CD8-positive, alpha-beta memory T cell (primary cell): ENCODE measurements at regions not wholly inside any gene's neighbourhood (a gene's known extent, or its start where the extent isn't known, plus 50 kb on each side); places are given as distances from the start of the nearest gene placed in this dataset.

Experiments used
- CTCF ChIA-PET: fragments of 350-600 bp; sonication (Branson Sonifier 250); formaldehyde crosslinking; loops from one replicate; lab custom pipeline; 2021; ENCODE audit warnings: antibody characterized with exemption; lab: Charles Lee
- POLR2A ChIA-PET: fragments of 350-600 bp; sonication (Branson Sonifier 250); formaldehyde crosslinking; loops from one replicate; lab custom pipeline; 2021; ENCODE audit warnings: antibody characterized with exemption; lab: Charles Lee
- DNase-seq, 5 donors: peaks; one replicate each; pipeline versions ENCODE4 v3.0.0 to v3.0.0-alpha.2; 2020 to 2022; ENCODE audit warnings: mixed read lengths in 1 of 5
- H3K27ac ChIP-seq: one replicate; pipeline ENCODE4 v1.7.0; 2013; ENCODE audit warnings: low read depth, mild to moderate bottlenecking, low read length, moderate library complexity
- H3K27me3 ChIP-seq: 2 replicates; pipeline ENCODE4 v1.7.0; 2013; ENCODE audit warnings: low read length, mild to moderate bottlenecking; ENCODE audit not compliant: insufficient read depth, poor library complexity, severe bottlenecking
- H3K36me3 ChIP-seq: 2 replicates; pipeline ENCODE4 v1.7.0; 2013; ENCODE audit warnings: mild to moderate bottlenecking, low read length, moderate library complexity; ENCODE audit not compliant: insufficient read depth
- H3K4me1 ChIP-seq: 2 replicates; pipeline ENCODE4 v1.7.0; 2013; ENCODE audit warnings: mild to moderate bottlenecking, low read length, moderate library complexity; ENCODE audit not compliant: insufficient read depth
- H3K4me3 ChIP-seq: 2 replicates; pipeline ENCODE4 v1.7.0; 2013; ENCODE audit warnings: mild to moderate bottlenecking, low read length
- H3K9me3 ChIP-seq: 2 replicates; pipeline ENCODE4 v1.7.0; 2013; ENCODE audit warnings: mild to moderate bottlenecking, low read length
- H3K27ac Mint-ChIP-seq, 8 donors: one replicate each; pipeline ENCODE4 v1.8.0; 2020 to 2021; ENCODE audit warnings: mixed read lengths in 8 of 8, mild to moderate bottlenecking in 6 of 8, inconsistent platforms in 3 of 8, moderate library complexity in 3 of 8
- H3K27me3 Mint-ChIP-seq, 2 donors: one replicate each; pipeline ENCODE4 v1.8.0; 2020 to 2021; ENCODE audit warnings: mixed read lengths in 2 of 2, mild to moderate bottlenecking in 1 of 2, moderate library complexity in 1 of 2
- H3K36me3 Mint-ChIP-seq, 3 donors: one replicate each; pipeline ENCODE4 v1.8.0; 2020 to 2021; ENCODE audit warnings: mixed read lengths in 3 of 3, inconsistent platforms in 1 of 3, mild to moderate bottlenecking in 1 of 3
- H3K4me1 Mint-ChIP-seq, 3 donors: one replicate each; pipeline ENCODE4 v1.8.0; 2020 to 2021; ENCODE audit warnings: mixed read lengths in 3 of 3, inconsistent platforms in 1 of 3, mild to moderate bottlenecking in 1 of 3
- H3K4me3 Mint-ChIP-seq, 7 donors: one replicate each; pipeline ENCODE4 v1.8.0; 2020 to 2021; ENCODE audit warnings: mixed read lengths in 7 of 7, mild to moderate bottlenecking in 6 of 7, moderate library complexity in 4 of 7, inconsistent platforms in 2 of 7
- H3K9me3 Mint-ChIP-seq, 5 donors: one replicate each; pipeline ENCODE4 v1.8.0; 2020 to 2022; ENCODE audit warnings: mixed read lengths in 5 of 5, mild to moderate bottlenecking in 3 of 5, moderate library complexity in 2 of 5, inconsistent platforms in 1 of 5

DNA sequence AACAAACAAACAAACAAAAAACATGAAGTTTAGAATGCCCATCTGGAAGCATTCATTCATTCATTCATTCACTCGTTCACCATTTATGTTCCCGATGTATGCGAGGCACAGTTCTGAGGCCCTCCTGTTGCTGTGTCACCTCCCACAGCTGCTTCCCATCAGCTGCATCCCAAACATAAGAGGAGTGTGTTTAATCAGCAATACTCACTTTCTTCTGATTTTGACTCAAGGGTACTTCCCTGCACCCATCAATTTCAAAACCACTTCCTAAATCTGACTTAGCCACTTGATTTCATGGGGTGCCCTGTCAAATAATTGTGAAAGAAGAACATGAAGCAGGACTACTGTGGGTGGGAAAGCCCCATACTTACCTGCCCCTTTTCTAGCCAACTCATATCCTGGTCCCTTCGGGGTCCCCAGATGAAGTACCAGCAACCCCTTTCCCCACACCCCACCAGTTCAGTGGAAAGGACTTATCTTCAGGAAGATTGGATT is 128.0 kb upstream of the IL12B start:
- peaks cover 8 to 20% of the 10 kb centered on the region in 2 donors for H3K27me3 Mint-ChIP-seq

DNA sequence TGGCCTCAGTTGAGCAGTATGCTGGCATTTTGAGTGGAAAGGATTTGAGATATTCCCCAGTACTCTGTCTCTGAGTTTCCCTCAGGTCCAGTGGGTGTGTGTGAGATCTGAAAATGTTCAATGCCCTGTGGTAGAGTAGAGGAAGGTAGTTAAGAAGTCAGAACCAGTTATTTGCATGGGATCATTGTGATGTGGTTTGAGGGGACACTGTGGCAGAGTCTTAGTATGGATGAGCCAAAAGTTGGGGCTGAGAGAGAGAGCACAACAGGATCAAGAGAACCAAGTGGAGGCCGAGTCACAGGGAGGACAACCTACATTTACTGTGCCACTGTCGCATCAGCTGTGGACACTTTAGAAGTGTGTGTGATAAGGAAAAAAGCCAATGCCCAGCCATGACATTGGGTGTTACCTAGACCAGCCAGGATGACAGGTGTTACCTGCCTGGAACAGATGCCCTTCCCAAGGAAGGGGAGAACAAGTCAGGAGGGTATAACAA is 128.9 kb upstream of the IL12B start:
- Mint-ChIP-seq H3K27me3 (peaks cover 7 to 20% of the 10 kb centered on the region in 2 donors), H3K9me3 (no peaks in the 10 kb centered on the region), H3K4me3 (no peak overlapping the region), H3K36me3 (peaks cover 0 to 9% (median 4%) of the 10 kb centered on the region in 3 donors), H3K4me1 (peaks cover 10 to 37% (median 20%) of the 10 kb centered on the region in 3 donors), H3K27ac (no peak overlapping the region)
- CTCF ChIA-PET: no interaction called here
- H3K4me1 ChIP-seq: no peaks in the 10 kb centered on the region
- no peaks in the 10 kb centered on the region for H3K9me3 ChIP-seq
- H3K4me3 ChIP-seq: no peak overlapping the region
- no peaks in the 10 kb centered on the region for H3K27me3 ChIP-seq
- POLR2A ChIA-PET: no interaction called here
- no peak overlapping the region for H3K27ac ChIP-seq
- DNase-seq: no peak
- H3K36me3 ChIP-seq: no peaks in the 10 kb centered on the region

More for the DNA sequence above, 128.0 kb upstream of the IL12B start:
- Mint-ChIP-seq H3K27ac (no peak overlapping the region), H3K9me3 (no peaks in the 10 kb centered on the region), H3K4me3 (no peak overlapping the region), H3K4me1 (peaks cover 10 to 37% (median 20%) of the 10 kb centered on the region in 3 donors), H3K36me3 (peaks cover 0 to 9% (median 4%) of the 10 kb centered on the region in 3 donors)
- Histone ChIP-seq H3K27me3 (no peaks in the 10 kb centered on the region), H3K4me1 (no peaks in the 10 kb centered on the region), H3K4me3 (no peak overlapping the region), H3K9me3 (no peaks in the 10 kb centered on the region), H3K27ac (no peak overlapping the region), H3K36me3 (no peaks in the 10 kb centered on the region)
- ChIA-PET POLR2A (no interaction called here), CTCF (no interaction called here)
- DNase-seq: no peak

DNA sequence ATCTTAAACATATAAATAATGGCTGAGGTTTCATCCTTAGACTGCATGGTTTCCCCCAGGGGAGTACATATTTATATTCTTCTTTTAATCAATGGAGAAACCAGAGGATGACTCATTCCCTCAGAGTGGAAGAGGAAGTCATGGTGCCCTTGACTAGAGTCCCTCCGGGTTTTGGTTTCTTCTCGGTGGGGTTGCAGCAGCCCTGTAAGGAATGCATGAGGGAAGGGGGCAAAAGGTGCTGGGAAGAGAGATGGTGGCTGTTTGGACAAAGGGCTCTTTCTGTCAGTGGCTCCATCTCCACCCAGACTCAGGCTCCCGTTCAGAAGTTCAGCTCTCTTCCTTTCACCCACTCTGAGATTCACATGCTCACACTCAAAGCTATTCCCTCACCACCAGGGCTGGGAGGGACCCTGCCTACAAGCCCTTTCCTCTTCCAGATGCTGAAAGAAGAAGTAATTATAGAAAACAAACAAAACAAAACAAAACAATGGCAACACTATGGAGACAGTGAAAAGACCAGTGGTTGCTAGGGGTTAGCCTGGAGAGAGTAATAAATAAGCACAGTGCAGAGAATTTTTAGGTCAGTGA is 129.8 kb upstream of the IL12B start:
- Histone ChIP-seq H3K27ac (no peak overlapping the region), H3K4me1 (no peaks in the 10 kb centered on the region), H3K4me3 (no peak overlapping the region), H3K9me3 (no peaks in the 10 kb centered on the region), H3K27me3 (no peaks in the 10 kb centered on the region), H3K36me3 (no peaks in the 10 kb centered on the region)
- Mint-ChIP-seq H3K4me3 (no peak overlapping the region), H3K27me3 (peaks cover 5 to 20% of the 10 kb centered on the region in 2 donors), H3K4me1 (peaks cover 10 to 37% (median 20%) of the 10 kb centered on the region in 3 donors), H3K36me3 (peaks cover 0 to 9% (median 4%) of the 10 kb centered on the region in 3 donors), H3K9me3 (no peaks in the 10 kb centered on the region), H3K27ac (no peak overlapping the region)
- ChIA-PET CTCF (no interaction called here), POLR2A (no interaction called here)
- no peak for DNase-seq

DNA sequence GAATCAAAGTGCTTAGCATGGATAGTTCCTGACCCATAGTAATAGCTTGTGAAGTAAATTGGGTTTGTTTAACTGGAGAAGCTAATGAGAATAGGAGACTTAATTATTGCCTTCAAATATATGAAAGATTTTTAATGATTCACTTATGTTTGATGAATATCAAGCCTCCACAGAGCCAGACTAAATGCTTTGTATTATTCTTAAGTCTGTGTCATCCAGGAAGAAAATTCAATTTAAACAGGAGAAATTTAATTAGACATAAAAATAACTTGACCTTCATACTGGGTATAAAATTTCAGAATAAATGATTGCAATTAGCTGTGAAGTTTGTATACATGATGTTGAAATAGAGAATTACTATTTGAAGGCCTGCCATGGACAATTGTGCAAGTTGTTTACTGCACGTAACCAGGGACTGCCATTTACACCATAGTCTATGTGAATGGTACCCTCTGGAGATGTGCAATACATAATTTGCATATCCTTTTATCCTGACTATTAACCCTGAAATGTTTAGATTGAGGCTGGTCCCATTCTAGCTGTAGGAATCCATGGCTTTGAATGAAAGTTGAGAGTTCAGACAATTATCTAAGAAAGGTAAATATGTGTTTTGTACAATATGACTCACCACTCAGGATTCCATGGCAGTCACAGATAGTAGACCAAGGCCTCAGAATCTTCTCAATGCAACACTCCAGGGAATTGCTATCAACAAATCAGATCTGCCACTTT is 133.5 kb upstream of the IL12B start:
- CTCF ChIA-PET: interaction anchor here (1.1 kb wide), 1 partner anchor 22 kb away, joined by 3 read pairs; no protein-coding TSS in a partner anchor
- DNase-seq: no peak
- H3K36me3 ChIP-seq: no peaks in the 10 kb centered on the region
- H3K4me1 ChIP-seq: peaks cover 5% of the 10 kb centered on the region
- H3K4me3 ChIP-seq: no peak overlapping the region
- Mint-ChIP-seq H3K4me1 (peaks cover 7 to 24% (median 10%) of the 10 kb centered on the region in 3 donors), H3K4me3 (no peak overlapping the region), H3K9me3 (no peaks in the 10 kb centered on the region), H3K27me3 (peaks cover 5 to 15% of the 10 kb centered on the region in 2 donors), H3K27ac (no peak overlapping the region), H3K36me3 (peaks cover 0 to 8% (median 4%) of the 10 kb centered on the region in 3 donors)
- H3K27me3 ChIP-seq: no peaks in the 10 kb centered on the region
- H3K9me3 ChIP-seq: no peaks in the 10 kb centered on the region
- POLR2A ChIA-PET: no interaction called here
- H3K27ac ChIP-seq: no peak overlapping the region

DNA sequence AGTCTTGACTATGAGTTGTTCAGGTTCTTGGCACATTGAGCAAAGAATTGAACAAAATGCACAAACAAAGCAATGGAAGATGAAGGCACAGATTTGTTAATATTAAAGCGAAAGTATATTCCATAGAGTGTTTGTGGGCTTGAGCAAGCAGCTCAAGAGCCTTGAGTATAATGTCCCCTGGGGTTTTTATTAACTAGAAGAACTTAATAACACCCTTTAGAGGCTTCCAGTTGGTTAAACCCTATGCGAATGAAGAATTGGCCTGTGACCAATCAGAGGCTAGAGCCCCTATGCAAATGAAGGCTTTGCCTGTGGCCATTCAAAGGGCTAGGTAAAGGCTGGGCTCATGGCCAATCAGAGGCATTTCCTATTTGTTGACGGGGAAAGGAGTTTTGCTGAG is 135.3 kb upstream of the IL12B start:
- Histone ChIP-seq H3K27ac (no peak overlapping the region), H3K27me3 (no peaks in the 10 kb centered on the region), H3K4me3 (no peak overlapping the region), H3K9me3 (no peaks in the 10 kb centered on the region), H3K4me1 (peaks cover 22% of the 10 kb centered on the region), H3K36me3 (no peaks in the 10 kb centered on the region)
- H3K36me3 Mint-ChIP-seq: peaks cover 0 to 4% (median 0%) of the 10 kb centered on the region in 3 donors
- H3K4me3 Mint-ChIP-seq: no peak overlapping the region
- ChIA-PET POLR2A (no interaction called here), CTCF (no interaction called here)
- peaks cover 0 to 5% of the 10 kb centered on the region in 2 donors for H3K27me3 Mint-ChIP-seq
- no peaks in the 10 kb centered on the region for H3K9me3 Mint-ChIP-seq
- DNase-seq: no peak
- no peak overlapping the region for H3K27ac Mint-ChIP-seq
- peaks cover 18 to 23% (median 21%) of the 10 kb centered on the region in 3 donors for H3K4me1 Mint-ChIP-seq

DNA sequence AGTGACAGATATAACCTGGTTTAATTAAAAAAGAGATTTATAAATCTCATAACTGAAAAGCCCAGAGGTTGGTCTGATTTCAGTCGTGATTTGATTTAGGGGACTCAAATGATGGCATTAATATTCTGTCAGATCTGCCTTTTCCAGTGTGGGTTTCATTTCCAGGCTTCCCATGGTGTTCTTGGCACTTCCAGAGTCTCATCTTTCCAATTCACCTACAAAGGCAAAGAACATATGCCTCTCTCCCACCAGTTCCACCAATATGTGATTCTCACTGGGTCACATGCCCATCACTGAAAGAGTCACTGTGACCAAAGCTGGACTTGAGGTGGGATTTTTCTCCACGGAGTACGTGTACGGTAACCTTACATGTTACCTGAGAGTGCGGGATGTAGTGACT is 137.4 kb upstream of the IL12B start:
- Histone ChIP-seq H3K4me3 (no peak overlapping the region), H3K4me1 (peaks cover 22% of the 10 kb centered on the region), H3K36me3 (no peaks in the 10 kb centered on the region), H3K27me3 (no peaks in the 10 kb centered on the region), H3K27ac (no peak overlapping the region), H3K9me3 (no peaks in the 10 kb centered on the region)
- Mint-ChIP-seq H3K4me3 (no peak overlapping the region), H3K4me1 (peaks cover 18 to 28% (median 21%) of the 10 kb centered on the region in 3 donors), H3K9me3 (peaks cover 0 to 2% (median 0%) of the 10 kb centered on the region in 5 donors), H3K27me3 (peaks cover 0 to 4% of the 10 kb centered on the region in 2 donors), H3K36me3 (peaks cover 0 to 8% (median 0%) of the 10 kb centered on the region in 3 donors), H3K27ac (no peak overlapping the region)
- ChIA-PET POLR2A (no interaction called here), CTCF (no interaction called here)
- DNase-seq: no peak

DNA sequence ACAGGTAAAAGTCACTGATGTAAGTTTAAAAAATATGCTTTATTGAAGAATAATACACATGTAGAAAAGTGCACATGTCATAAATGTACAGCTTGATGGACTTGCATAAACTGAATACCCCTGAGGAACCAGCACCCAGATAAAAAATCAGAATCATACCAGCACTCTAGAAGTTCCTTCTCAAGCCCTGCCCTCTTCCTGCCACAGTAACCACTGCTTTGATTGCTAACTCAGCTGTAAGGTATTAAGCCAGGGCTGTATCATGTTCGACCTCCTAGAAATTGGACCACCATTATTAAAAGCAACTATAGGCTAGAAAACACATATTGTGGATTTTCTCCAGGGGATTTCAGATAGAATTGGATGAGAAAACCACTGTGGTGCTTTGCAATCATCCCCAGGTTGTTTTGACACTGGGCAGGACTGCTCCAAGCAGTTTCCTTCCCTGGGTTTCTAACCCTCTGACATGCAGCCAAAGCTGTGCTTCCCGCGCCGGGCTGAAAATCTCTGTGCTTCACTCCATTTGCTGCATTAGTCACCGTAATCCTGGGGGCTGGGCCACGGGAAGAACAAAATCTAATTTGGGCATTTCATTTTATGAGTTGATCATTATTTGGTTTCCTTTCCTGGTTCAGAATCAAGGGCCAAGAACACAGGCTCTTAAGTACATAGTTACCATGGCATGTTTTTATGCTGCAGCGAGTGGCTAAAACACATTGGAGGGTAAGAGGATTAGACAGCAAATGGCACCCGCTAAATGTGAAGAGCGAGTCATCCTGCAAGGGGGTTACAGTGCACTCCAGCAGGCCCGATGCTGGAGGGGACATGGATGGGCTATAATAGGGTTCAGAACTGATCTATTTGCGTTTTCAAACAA is 139.4 kb upstream of the IL12B start:
- H3K4me1 Mint-ChIP-seq: peaks cover 18 to 28% (median 21%) of the 10 kb centered on the region in 3 donors
- Histone ChIP-seq H3K36me3 (no peaks in the 10 kb centered on the region), H3K27me3 (no peaks in the 10 kb centered on the region), H3K9me3 (peaks cover 4% of the 10 kb centered on the region), H3K4me3 (no peak overlapping the region), H3K27ac (no peak overlapping the region), H3K4me1 (peaks cover 22% of the 10 kb centered on the region)
- DNase-seq: peak in 4 of 5 donors; percentile 6 to 21 (median 12)
- ChIA-PET POLR2A (no interaction called here), CTCF (no interaction called here)
- peaks cover 4 to 18% (median 10%) of the 10 kb centered on the region in 5 donors for H3K9me3 Mint-ChIP-seq
- H3K27ac Mint-ChIP-seq: peak overlapping the region in 1 of 8 donors; percentile 5
- H3K4me3 Mint-ChIP-seq: peak overlapping the region in 6 of 7 donors; percentile 13 to 57 (median 42)
- H3K36me3 Mint-ChIP-seq: peaks cover 0 to 16% (median 0%) of the 10 kb centered on the region in 3 donors
- peaks cover 0 to 7% of the 10 kb centered on the region in 2 donors for H3K27me3 Mint-ChIP-seq
